Hepatocyte (in vitro differentiated cells): ENCODE measurements at regions not wholly inside any gene's neighbourhood (a gene's known extent, or its start where the extent isn't known, plus 50 kb on each side); places are given as distances from the start of the nearest gene placed in this dataset.

ENCODE experiments used
- CTCF ChIP-seq: fragments of 200-600 bp; sonication (generic); IDR thresholded peaks from 2 replicates; pipeline ENCODE4 v1.5.1; 2016; ENCODE audit warnings: antibody characterized with exemption, mild to moderate bottlenecking; ENCODE audit not compliant: poor library complexity
- EZH2 ChIP-seq: fragments of 200-600 bp; sonication (generic); IDR thresholded peaks from 2 replicates; pipeline ENCODE4 v1.6.1; 2016; ENCODE audit warnings: antibody characterized with exemption, mild to moderate bottlenecking, borderline replicate concordance
- EZH2phosphoT487 ChIP-seq: fragments of 200-600 bp; sonication (generic); IDR thresholded peaks from one replicate; pipeline ENCODE4 v1.6.1; 2018; ENCODE audit warnings: antibody characterized with exemption, mild to moderate bottlenecking, low read depth, moderate library complexity; ENCODE audit not compliant: unreplicated experiment, severe bottlenecking

- TF ChIP-seq CTCF (no peak), EZH2 (no peak), EZH2phosphoT487 (no peak)
Observed at GRCh38 chr7:85829176-85829575, 642.3 kb upstream of the SEMA3D start.
